ENCODE measurements at regions not wholly inside any gene's neighbourhood (a gene's known extent, or its start where the extent isn't known, plus 50 kb on each side); places are given as distances from the start of the nearest gene placed in this dataset.

GRCh38 chr10:91090761-91091529 is 129.5 kb upstream of the PCGF5 start:
- Histone ChIP-seq H3K4me3 (replicated peaks; ENCODE audit: insufficient read depth, low read length) (no peak overlapping the region), H3K27ac (replicated peaks) (no peak overlapping the region), H3K27me3 (ENCODE audit: insufficient read depth, poor library complexity, severe bottlenecking) (peaks cover 9% of the 10 kb centered on the region)
- no peak for DNase-seq (ENCODE audit: low read depth in 1 of 2, low spot score in 1 of 2)
- TF ChIP-seq GABPA (IDR thresholded peaks at IDR 0.05; ENCODE audit: low read depth): no peak
- TF ChIP-seq, protein P1, sequence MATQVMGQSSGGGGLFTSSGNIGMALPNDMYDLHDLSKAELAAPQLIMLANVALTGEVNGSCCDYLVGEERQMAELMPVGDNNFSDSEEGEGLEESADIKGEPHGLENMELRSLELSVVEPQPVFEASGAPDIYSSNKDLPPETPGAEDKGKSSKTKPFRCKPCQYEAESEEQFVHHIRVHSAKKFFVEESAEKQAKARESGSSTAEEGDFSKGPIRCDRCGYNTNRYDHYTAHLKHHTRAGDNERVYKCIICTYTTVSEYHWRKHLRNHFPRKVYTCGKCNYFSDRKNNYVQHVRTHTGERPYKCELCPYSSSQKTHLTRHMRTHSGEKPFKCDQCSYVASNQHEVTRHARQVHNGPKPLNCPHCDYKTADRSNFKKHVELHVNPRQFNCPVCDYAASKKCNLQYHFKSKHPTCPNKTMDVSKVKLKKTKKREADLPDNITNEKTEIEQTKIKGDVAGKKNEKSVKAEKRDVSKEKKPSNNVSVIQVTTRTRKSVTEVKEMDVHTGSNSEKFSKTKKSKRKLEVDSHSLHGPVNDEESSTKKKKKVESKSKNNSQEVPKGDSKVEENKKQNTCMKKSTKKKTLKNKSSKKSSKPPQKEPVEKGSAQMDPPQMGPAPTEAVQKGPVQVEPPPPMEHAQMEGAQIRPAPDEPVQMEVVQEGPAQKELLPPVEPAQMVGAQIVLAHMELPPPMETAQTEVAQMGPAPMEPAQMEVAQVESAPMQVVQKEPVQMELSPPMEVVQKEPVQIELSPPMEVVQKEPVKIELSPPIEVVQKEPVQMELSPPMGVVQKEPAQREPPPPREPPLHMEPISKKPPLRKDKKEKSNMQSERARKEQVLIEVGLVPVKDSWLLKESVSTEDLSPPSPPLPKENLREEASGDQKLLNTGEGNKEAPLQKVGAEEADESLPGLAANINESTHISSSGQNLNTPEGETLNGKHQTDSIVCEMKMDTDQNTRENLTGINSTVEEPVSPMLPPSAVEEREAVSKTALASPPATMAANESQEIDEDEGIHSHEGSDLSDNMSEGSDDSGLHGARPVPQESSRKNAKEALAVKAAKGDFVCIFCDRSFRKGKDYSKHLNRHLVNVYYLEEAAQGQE (IDR thresholded peaks at IDR 0.05; ENCODE audit: insufficient replicate concordance, low read depth): no peak
- no peak for TF ChIP-seq CTCF (IDR thresholded peaks at IDR 0.05; ENCODE audit: insufficient read depth, low read length)
- TF ChIP-seq SPI1 (IDR thresholded peaks at IDR 0.05; ENCODE audit: borderline replicate concordance, low read depth): no peak
- TF ChIP-seq POLR2AphosphoS5 (IDR thresholded peaks at IDR 0.05; ENCODE audit: low read depth): no peak

DNA sequence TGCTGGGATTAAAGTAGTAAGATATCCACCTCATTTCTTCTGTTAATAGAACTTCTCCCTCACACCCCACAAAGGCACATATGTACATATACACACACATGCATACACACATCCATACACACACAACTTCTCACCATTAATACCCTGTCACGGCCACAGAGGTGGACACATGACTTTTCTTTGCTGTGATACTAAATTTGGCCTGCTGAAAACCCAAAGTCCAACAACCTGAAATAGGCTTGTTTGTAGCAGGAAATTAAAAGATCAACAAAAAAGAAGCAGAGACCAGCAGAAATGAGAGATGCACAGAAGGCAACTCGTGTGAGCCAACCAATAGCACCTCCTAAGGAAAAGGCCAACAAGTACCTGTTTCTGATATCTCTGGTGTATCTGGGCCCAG is 128.7 kb upstream of the PCGF5 start:
- Histone ChIP-seq H3K4me3 (replicated peaks; ENCODE audit: insufficient read depth, low read length) (no peak overlapping the region), H3K27me3 (ENCODE audit: insufficient read depth, poor library complexity, severe bottlenecking) (peaks cover 6% of the 10 kb centered on the region), H3K27ac (replicated peaks) (no peak overlapping the region)
- TF ChIP-seq POLR2AphosphoS5 (IDR thresholded peaks at IDR 0.05; ENCODE audit: low read depth) (no peak), SPI1 (IDR thresholded peaks at IDR 0.05; ENCODE audit: borderline replicate concordance, low read depth) (no peak), CTCF (IDR thresholded peaks at IDR 0.05; ENCODE audit: insufficient read depth, low read length) (no peak), GABPA (IDR thresholded peaks at IDR 0.05; ENCODE audit: low read depth) (no peak)
- TF ChIP-seq, protein P1 (IDR thresholded peaks at IDR 0.05; ENCODE audit: insufficient replicate concordance, low read depth): no peak
- DNase-seq (ENCODE audit: low read depth in 1 of 2, low spot score in 1 of 2): no peak

GRCh38 chr10:91096274-91096673 is 124.2 kb upstream of the PCGF5 start:
- H3K27ac ChIP-seq (replicated peaks): no peak overlapping the region
- DNase-seq (ENCODE audit: low read depth in 1 of 2, low spot score in 1 of 2): no peak
- TF ChIP-seq, protein P1 (IDR thresholded peaks at IDR 0.05; ENCODE audit: insufficient replicate concordance, low read depth): no peak
- no peak for TF ChIP-seq CTCF (IDR thresholded peaks at IDR 0.05; ENCODE audit: insufficient read depth, low read length)
- TF ChIP-seq POLR2AphosphoS5 (IDR thresholded peaks at IDR 0.05; ENCODE audit: low read depth): no peak
- TF ChIP-seq SPI1 (IDR thresholded peaks at IDR 0.05; ENCODE audit: borderline replicate concordance, low read depth): no peak
- no peak for TF ChIP-seq GABPA (IDR thresholded peaks at IDR 0.05; ENCODE audit: low read depth)
- H3K4me3 ChIP-seq (replicated peaks; ENCODE audit: insufficient read depth, low read length): no peak overlapping the region
- no peaks in the 10 kb centered on the region for H3K27me3 ChIP-seq (ENCODE audit: insufficient read depth, poor library complexity, severe bottlenecking)

Data from HL-60 (cell line).